Stimulated activated CD4-positive, alpha-beta T cell treated with anti-CD3 and anti-CD28 coated beads, Interleukin-4, amount 100 ng/mL, for 24 hours (primary cell): ENCODE measurements at regions not wholly inside any gene's neighbourhood (a gene's known extent, or its start where the extent isn't known, plus 50 kb on each side); places are given as distances from the start of the nearest gene placed in this dataset.

Source experiments
- DNase-seq: peaks from one replicate; pipeline ENCODE4 v3.0.0-alpha.2; 2020

GRCh38 chr2:778731-779350 is 101.6 kb upstream of the TMEM18 start:
- DNase-seq = no peak

GRCh38 chr2:777546-777945 is 100.3 kb upstream of the TMEM18 start:
- no peak for DNase-seq

GRCh38 chr2:777051-777450 is 99.8 kb upstream of the TMEM18 start:
- no peak for DNase-seq

DNA sequence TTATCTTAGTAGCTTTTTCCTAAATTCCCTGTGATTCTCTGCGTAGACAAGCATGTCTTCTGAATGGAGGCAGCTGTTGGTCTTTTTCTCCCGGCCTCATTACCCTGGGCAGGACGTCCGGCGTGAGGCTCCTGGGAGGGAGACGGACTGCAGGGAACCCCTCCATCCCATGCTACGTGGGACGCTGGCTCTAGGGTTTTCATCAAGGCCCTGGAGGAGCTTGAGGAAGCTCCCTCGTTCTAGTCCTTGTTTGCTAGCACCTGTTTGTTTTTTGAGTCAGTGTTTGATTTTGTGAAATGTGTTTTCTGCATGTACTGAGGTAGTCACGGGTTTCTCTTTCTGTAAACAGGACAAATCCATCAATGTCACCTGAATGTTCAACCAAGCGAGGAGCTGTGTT is 99.3 kb upstream of the TMEM18 start:
- no peak for DNase-seq

DNA sequence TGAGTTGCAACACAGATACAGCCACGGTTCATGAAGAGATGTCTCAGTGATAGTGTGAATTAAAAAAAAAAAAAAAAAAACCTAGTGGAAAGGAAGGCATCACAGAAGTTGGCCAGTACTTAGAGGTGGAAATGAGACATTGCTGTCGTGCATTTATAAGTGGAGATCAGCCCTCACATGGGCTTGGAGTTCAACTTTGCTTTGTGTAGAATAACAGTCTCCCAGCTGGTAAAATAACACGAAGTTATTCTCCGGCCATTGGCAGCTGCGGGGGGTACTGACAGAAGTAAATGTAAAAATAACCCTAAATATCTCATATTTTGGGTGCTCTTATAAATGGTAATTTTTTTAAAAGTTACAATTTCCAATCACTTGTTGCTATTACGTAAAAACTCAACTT is 98.8 kb upstream of the TMEM18 start:
- DNase-seq = no peak

- no peak for DNase-seq
Measured at GRCh38 chr2:774436-774835, 97.2 kb upstream of the TMEM18 start.

GRCh38 chr2:773256-774160 is 96.3 kb upstream of the TMEM18 start:
- no peak for DNase-seq

DNA sequence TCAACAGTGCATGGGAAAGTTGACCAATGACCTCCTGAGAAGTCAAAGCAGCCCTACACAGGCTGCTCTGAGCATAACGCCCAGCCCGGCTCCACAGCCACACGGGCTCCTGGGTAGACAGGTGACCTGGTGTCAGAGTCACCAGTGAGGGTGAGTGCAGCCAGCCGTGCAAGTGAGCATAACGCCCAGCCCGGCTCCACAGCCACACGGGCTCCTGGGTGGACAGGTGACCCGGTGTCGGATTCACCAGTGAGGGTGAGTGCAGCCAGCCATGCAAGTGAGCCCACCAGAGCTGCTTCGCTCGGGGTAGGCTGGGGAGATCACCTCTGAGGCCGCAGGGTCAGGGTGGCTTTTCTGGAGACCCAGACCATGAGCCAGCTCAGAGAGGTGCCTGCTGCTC is 94.3 kb upstream of the TMEM18 start:
- no peak for DNase-seq

DNA sequence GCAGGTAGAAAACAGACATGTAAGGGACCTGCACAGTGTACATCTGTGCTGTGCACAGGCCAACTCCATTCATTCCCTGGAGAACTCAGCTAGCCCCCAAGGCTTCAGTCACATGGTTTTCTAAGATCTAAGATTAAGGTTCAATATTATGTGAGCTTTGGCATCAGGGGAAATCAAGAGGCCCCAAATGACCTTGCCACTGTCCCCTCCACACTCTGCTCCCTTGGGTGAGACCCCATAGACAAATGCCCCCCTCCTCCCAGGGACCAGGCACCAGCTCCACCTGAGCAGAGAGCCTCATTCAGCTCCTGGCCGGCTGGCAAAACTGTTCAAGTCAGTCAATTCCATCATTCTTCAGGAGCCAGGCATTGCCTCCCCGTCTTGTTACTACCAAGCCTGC is 93.6 kb upstream of the TMEM18 start:
- DNase-seq = no peak

DNA sequence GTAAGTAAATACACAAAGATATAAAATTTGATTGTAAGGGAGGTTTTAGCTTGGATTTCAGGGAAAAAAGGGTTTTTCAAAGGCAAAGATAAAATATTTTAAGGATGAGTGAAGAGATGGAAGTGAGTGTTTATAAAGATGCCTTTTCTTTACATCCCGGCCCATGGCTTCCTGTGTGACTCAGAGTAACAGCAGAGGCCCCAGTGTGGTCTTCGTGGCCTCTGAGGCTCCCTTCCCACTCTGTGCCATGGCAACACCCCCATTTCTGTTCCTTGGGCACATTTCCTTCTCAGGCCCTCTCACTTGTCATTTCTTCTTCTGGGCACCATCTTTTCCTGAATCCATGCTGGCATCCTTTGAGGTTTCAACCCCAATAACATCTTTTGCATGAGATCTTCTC is 92.6 kb upstream of the TMEM18 start:
- no peak for DNase-seq

- DNase-seq = no peak
Measured at GRCh38 chr2:768451-768850, 91.2 kb upstream of the TMEM18 start.

GRCh38 chr2:767944-768343 is 90.7 kb upstream of the TMEM18 start:
- DNase-seq = no peak

GRCh38 chr2:767440-767839 is 90.2 kb upstream of the TMEM18 start:
- peak; percentile 15 for DNase-seq

GRCh38 chr2:766255-766654 is 89.0 kb upstream of the TMEM18 start:
- DNase-seq = no peak

DNA sequence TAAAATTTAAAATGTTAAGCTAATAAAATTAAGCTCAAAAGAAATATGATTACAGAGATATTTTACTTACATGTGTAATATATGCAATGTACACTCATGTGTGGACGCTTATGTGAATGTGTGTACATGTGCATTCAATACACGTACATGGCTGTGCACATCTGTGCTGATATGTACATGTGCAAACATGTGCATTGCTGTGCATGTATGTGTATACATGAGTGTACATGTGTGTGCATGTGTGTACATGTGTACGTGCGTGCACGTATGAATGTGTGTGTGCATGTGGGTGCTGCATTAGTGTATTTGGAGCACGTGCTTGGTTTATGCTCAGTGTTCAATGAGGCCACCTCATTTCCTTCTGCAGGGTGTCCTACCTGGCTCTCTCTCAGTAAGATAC is 88.2 kb upstream of the TMEM18 start:
- no peak for DNase-seq

DNA sequence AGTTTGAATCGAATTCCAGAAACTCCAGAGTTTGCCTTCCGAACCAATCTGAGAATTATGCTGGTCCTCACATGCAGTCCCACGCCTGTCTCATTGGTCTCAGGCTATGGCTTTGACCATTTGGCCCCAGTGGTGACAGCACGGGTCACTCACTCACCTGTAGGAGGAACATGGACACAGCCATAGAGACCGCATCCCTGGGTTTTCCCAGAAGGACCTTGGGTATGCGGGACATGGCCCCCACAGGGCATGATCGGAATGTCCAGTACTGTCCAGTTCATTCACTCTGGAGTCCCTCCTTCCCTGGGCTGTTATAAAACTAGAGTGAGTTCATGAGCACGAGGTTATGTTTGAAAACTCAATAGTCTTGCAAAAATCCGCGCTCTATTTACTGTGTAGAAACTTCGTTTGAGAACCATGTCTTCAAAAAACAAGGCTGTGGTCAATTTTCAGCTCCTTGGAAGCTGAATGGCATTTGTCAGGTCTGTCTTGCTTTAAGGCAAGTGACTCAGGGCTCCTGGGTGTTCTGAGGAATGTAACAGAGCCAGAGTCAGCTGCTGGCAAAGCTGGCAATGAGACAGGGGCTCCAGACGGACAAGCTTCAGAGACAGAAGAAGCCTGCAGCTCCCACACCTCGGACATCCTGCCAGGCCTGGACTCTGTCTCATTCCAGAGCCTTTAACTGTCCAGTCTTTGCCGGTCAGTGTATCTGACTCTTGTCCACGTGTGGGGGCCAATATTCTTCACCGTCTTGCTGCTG is 86.7 kb upstream of the TMEM18 start:
- DNase-seq = no peak

DNA sequence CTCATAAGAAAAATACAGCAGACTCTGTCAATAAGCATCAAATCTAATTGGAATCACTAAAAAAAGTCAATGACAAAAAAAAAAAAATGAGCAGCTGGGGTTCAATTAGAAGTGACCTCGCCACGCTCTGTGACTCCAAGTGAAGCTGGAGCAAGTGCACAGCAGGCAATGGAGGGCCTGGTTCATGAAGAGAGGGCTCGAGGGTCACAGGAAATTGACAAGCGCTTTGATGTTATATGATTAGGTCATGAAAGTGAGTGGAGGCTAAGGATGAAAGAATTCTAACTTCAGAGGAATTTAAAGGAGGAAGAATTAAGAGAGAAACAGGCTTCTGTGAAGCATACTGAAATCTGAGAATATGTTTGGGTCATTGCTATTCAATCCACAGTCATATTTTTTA is 85.4 kb upstream of the TMEM18 start:
- DNase-seq = no peak

GRCh38 chr2:761384-761783 is 84.2 kb upstream of the TMEM18 start:
- DNase-seq = no peak

GRCh38 chr2:760001-760400 is 82.8 kb upstream of the TMEM18 start:
- DNase-seq = no peak

GRCh38 chr2:758073-758820 is 81.0 kb upstream of the TMEM18 start:
- no peak for DNase-seq

- DNase-seq = no peak
Measured at GRCh38 chr2:753123-753522, 75.9 kb upstream of the TMEM18 start.

- no peak for DNase-seq
Measured at GRCh38 chr2:751474-751873, 74.3 kb upstream of the TMEM18 start.

DNA sequence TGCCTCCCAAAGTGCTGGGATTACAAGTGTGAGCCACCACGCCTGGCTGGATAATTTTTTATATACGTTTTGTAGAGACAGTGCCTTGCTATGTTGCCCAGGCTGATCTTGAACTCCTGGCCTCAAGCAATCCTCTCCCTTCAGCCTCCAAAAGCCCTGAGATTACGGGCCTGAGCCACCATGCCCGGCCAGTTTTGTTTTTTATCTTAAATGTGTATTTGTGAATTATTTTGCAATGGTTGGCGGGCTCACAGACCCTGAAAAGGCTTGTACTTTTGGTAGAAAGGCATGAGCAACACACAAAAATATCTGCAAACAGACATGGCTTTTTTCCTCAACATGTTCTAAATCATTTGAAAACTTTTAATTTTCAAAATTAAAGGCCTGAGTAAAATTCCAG is 73.4 kb upstream of the TMEM18 start:
- no peak for DNase-seq
